Lung (tissue), 11 donors: ENCODE measurements at regions not wholly inside any gene's neighbourhood (a gene's known extent, or its start where the extent isn't known, plus 50 kb on each side); places are given as distances from the start of the nearest gene placed in this dataset.

Experiments used
- ATAC-seq: fragments of 200-7000 bp; cut with Tn5 transposase; one replicate; pipeline ENCODE4 v1.9.1; 2020; ENCODE audit warnings: moderate number of reproducible peaks; ENCODE audit not compliant: insufficient read depth, low FRiP score
- DNase-seq, 3 donors: peaks; one replicate each; pipeline ENCODE4 v3.0.0-alpha.2; 2013 to 2017
- H3K27ac ChIP-seq, 2 donors: one replicate each; pipeline ENCODE4 v1.5.1; 2013; ENCODE audit warnings: mild to moderate bottlenecking in 2 of 2, moderate library complexity in 2 of 2, control low read depth in 1 of 2, inconsistent platforms in 1 of 2, low read depth in 1 of 2, low read length in 1 of 2
- H3K27me3 ChIP-seq, 3 donors: one replicate each; pipeline ENCODE4 v1.5.1; 2013; ENCODE audit warnings: low read length in 2 of 3; ENCODE audit not compliant: control insufficient read depth in 3 of 3, insufficient read depth in 3 of 3
- H3K36me3 ChIP-seq, 4 donors: one replicate each; pipeline ENCODE4 v1.5.1; 2013; ENCODE audit warnings: low read length in 4 of 4, mild to moderate bottlenecking in 1 of 4, moderate library complexity in 1 of 4; ENCODE audit not compliant: control insufficient read depth in 4 of 4, insufficient read depth in 4 of 4
- H3K4me1 ChIP-seq, 5 donors: one replicate each; pipeline ENCODE4 v1.5.1; 2013; ENCODE audit warnings: low read length in 5 of 5, mild to moderate bottlenecking in 2 of 5, moderate library complexity in 1 of 5; ENCODE audit not compliant: control insufficient read depth in 5 of 5, insufficient read depth in 5 of 5
- H3K4me3 ChIP-seq: one replicate; pipeline ENCODE4 v1.5.1; 2013; ENCODE audit warnings: mild to moderate bottlenecking, control low read depth, moderate library complexity
- H3K9ac ChIP-seq, 2 donors: one replicate each; pipeline ENCODE4 v1.5.1; 2013; ENCODE audit warnings: low read length in 2 of 2, control low read depth in 1 of 2; ENCODE audit not compliant: insufficient read depth in 1 of 2
- H3K9me3 ChIP-seq, 4 donors: one replicate each; pipeline ENCODE4 v1.5.1; 2013; ENCODE audit warnings: low read length in 3 of 4, mild to moderate bottlenecking in 1 of 4, moderate library complexity in 1 of 4; ENCODE audit not compliant: control insufficient read depth in 4 of 4, insufficient read depth in 3 of 4
- CTCF ChIP-seq: IDR thresholded peaks from 2 replicates; pipeline ENCODE4 v1.5.1; 2012; ENCODE audit warnings: mild to moderate bottlenecking; ENCODE audit errors: control extremely low read depth, extremely low read depth
- WGBS, 2 donors: extraction: QIAGEN DNeasy Blood & Tissue Kit; methylation state at CpG; one replicate each; pipeline ENCODE4 v1.1.7; 2013; 5-methylcytosine and 5-hydroxymethylcytosine counted together
- donor health status: control.
- donor health status: control.
- donor health status: Bipolar disorder and iron deficiency.
- donor health status: healthy.
- donor health status: DM: yes; HTN: yes; CAD: no.

DNA sequence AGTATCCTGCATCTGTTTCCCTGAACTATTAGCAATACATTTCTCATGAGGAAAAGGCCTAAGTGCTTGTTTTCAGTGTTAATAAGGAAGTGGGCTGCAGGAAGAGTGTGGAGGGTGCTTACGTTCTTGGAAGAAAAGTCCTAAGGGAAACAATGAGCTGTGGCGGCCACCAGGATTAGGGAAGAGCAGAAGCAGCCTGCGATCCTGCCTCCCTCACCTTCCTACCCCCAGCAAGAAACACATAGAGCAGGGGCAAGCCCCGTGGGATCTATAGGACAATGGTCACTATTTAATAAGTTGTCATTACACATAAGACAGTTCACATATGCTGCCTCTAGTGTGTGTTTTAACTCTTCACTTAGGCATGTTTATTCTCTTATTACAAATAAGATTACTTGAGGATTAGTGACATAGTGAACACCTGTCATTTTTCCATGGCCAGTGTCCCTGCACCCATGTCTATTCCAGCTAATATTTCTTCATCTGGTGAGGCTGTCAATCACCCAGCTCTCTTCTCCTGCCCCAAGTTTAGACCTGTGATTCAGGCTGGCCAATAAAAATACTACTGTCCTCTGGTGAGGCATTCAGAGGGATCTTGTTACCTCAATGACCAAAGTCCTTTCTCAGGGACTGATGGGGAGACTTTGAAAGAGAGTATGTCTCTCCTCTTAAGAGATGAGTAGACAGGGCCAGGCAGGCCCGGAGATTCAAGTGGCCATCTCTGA is 510.9 kb upstream of the CELF4 start:
- Histone ChIP-seq H3K27ac (no peak overlapping the region), H3K4me1 (no peaks in the 10 kb centered on the region), H3K36me3 (no peaks in the 10 kb centered on the region), H3K9me3 (no peaks in the 10 kb centered on the region), H3K4me3 (no peak overlapping the region), H3K27me3 (no peaks in the 10 kb centered on the region), H3K9ac (no peak overlapping the region)
- DNase-seq: no peak
- no peak for TF ChIP-seq CTCF
- no peak for ATAC-seq
- WGBS, 2 donors: 66 to 76% methylated on average over 5 of the region's 5 CpGs

- ATAC-seq (no peak), DNase-seq (no peak)
- no peak for TF ChIP-seq CTCF
- H3K27me3 ChIP-seq: no peaks in the 10 kb centered on the region
- WGBS, 2 donors: 76 to 77% methylated on average over 3 of the region's 3 CpGs
- H3K4me1 ChIP-seq: no peaks in the 10 kb centered on the region
- no peaks in the 10 kb centered on the region for H3K9me3 ChIP-seq
- no peak overlapping the region for H3K9ac ChIP-seq
- H3K27ac ChIP-seq: no peak overlapping the region
- no peak overlapping the region for H3K4me3 ChIP-seq
- no peaks in the 10 kb centered on the region for H3K36me3 ChIP-seq
Observed at GRCh38 chr18:38074298-38074876, 508.8 kb upstream of the CELF4 start.

DNA sequence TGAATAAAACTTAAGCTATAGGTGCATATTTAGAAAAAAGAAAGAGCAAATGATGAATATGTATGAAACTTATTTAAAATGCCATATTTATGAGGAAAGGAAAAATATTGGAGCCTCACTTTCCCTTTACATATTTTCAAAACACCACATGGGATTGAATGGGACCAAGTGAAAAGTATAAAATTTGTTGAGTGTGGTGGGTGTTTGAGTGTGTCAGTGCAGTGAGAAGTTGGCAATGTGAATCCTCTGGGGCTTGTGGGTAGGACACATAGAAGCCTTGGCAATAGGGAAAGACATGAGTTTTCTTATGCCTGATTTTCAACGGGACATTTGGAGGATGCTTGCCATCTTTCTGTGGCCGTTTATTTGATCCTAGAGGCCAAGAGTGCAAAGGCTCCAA is 502.2 kb upstream of the CELF4 start:
- Histone ChIP-seq H3K4me1 (no peaks in the 10 kb centered on the region), H3K9ac (no peak overlapping the region), H3K36me3 (no peaks in the 10 kb centered on the region), H3K4me3 (no peak overlapping the region), H3K27ac (no peak overlapping the region), H3K27me3 (no peaks in the 10 kb centered on the region), H3K9me3 (no peaks in the 10 kb centered on the region)
- TF ChIP-seq CTCF: no peak
- ATAC-seq (no peak), DNase-seq (no peak)
- WGBS, 2 donors: 79 to 88% methylated on average over 2 of the region's 2 CpGs

DNA sequence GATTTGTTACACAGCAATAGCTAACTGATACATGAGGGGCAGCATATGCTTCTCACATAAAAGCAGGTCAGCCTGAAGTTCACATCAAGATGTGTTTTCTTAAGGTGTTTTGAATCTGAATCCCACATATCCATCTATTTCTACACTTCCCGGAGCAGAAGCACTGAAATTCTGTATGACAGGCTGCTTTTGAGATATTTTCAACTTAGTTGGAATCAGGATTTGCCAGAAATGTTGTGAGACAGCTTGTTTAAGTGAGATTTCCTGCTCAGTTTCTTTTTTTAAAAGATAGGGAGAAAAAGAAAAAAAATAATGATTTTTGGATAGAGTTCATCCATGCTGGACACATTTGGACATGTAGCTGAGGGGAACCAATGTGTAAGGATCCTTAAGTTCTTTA is 501.5 kb upstream of the CELF4 start:
- Histone ChIP-seq H3K9me3 (no peaks in the 10 kb centered on the region), H3K4me1 (no peaks in the 10 kb centered on the region), H3K27me3 (no peaks in the 10 kb centered on the region), H3K27ac (no peak overlapping the region), H3K36me3 (no peaks in the 10 kb centered on the region), H3K9ac (no peak overlapping the region), H3K4me3 (no peak overlapping the region)
- 74 to 83% methylated on average over 1 of the region's 1 CpG for WGBS, 2 donors
- ATAC-seq (no peak), DNase-seq (no peak)
- TF ChIP-seq CTCF: no peak
